GM19455 (cell line): ENCODE measurements at regions not wholly inside any gene's neighbourhood (a gene's known extent, or its start where the extent isn't known, plus 50 kb on each side); places are given as distances from the start of the nearest gene placed in this dataset.

Source experiments
- ATAC-seq: cut with Tn5 transposase; IDR thresholded peaks from one replicate; pipeline ENCODE4 v1.9.1; 2021; ENCODE audit not compliant: unreplicated experiment

DNA sequence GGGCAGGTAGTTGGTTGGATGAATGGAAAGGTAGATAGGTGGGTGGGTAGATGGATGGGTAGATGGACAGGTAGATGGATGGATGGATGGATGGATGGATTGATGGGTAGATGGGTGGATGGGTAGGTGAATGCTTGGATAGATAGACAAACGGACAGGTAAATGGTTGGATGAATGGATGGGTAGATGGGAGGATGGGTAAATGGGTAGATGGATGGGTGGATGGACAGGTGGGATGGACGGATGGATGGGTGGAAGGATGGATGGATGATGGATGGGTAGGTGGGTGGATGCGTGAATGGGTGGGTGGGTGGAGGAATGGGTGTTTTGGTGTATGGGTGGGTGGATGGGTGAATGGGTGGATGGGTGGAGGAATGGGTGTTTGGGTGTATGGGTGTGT is 50.1 kb upstream of the ASAP2 start:
- no peak for ATAC-seq

GRCh38 chr2:9154061-9154460 is 52.6 kb upstream of the ASAP2 start:
- ATAC-seq, result no peak

DNA sequence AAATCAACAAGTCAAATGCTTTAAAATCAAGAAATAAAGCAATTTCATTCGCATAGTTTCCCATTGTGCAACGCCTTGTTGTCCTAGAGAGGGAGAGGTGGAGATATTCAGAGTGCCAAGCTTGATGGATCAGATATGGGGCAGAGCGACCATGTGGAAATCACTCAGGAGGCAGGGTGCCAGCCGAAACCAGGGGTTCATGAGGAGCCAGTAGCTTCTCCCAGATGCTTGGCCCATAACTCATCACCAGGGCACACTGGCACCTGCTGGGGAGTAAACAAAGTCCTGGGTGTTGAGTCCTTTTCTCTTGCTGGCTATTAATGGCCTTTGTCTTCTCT is 53.0 kb upstream of the ASAP2 start:
- no peak for ATAC-seq

GRCh38 chr2:9152975-9153642 is 53.5 kb upstream of the ASAP2 start:
- no peak for ATAC-seq

- no peak for ATAC-seq
Observed at GRCh38 chr2:9150906-9151305, 55.7 kb upstream of the ASAP2 start.

- no peak for ATAC-seq
Observed at GRCh38 chr2:9150568-9150900, 56.1 kb upstream of the ASAP2 start.

- ATAC-seq, result no peak
Observed at GRCh38 chr2:9149726-9150567, 56.7 kb upstream of the ASAP2 start.

GRCh38 chr2:9149388-9149660 is 57.3 kb upstream of the ASAP2 start:
- no peak for ATAC-seq

- no peak for ATAC-seq
Observed at GRCh38 chr2:9146646-9147045, 60.0 kb upstream of the ASAP2 start.

DNA sequence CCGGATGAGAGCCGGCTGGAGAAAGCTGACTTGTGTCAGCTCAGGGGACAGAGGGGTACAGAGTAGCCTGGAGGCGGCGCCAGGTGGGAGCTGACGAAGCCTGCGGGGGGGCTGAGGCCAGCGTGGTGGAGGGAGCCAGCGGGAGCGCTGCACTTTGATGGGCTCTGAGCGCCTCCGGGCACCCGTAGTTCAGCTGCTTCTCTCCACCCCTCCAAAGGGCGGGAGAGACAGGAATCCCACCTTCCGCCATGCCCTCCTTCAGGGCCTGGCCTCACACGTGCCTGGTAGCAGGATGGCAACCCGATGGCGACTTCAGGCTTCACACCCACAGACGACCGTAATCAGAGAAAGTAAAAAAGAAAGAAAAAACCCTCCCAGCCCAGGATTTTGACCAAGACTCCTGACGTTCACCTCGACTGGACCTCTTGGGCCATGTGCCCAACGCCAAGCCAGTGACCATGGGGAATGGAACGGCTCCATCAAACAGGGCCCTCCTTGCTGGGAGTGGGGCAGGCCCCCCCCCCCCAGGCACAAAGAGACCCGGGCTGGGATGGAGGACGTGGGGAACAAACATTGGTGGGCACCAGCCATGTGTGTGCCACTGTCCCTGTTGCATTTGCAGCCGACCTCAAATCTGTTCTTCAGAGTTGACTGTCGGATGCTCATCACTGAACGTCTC is 60.7 kb upstream of the ASAP2 start:
- ATAC-seq, result no peak

DNA sequence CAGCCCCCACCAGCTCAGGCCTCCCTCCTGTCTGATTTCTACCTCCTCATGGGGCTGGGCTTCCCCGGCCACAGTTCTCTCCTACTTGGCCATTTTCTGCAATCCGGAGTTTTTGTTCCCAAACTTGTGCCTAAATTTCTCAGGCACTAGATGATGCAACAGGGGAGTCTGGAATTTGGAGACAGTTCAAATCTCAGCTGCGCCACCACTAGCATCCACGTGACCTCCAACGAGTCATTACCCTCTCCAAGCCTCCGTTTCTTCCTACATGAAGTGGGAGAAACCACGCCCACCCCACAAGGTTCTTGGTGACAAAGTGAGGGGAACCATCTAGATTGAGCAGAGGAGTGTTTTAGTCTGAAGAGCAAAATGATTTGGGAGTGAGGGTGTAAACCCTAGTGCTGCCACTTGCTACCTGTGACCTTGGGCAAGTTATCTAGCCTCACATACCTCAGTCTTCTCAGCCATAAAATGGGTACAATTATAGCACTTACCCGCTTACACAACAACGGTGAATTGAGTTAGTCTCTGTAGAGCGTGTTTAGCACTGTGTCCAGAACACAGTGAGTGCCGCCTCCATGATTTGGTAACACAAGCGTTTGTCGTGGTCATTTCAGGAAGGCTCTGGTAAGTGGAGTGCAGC is 61.4 kb upstream of the ASAP2 start:
- ATAC-seq, result no peak

DNA sequence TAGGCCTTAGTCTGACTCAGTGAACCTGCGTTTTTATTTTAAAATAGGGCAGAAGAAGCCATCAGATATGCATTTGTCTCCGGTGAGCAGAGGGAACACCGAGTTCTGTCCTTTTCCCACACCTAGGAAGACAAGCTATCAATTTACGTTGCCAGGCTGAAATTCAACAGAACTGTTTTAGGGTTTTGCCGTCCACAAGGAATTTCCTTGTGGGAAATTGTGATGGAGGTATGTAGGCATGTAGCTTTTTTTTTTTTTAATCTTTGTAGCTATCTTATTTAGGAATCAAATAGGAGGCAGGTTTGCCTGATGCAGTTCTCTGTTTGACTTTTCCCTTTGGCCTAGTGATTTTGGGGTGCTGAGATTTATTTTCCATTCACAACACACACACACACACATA is 62.0 kb upstream of the ASAP2 start:
- no peak for ATAC-seq

- no peak for ATAC-seq
Observed at GRCh38 chr2:9144046-9144445, 62.6 kb upstream of the ASAP2 start.

GRCh38 chr2:9143264-9143815 is 63.3 kb upstream of the ASAP2 start:
- ATAC-seq, result no peak

- ATAC-seq, result peak; percentile 86
Observed at GRCh38 chr2:9142551-9143263, 63.9 kb upstream of the ASAP2 start.

DNA sequence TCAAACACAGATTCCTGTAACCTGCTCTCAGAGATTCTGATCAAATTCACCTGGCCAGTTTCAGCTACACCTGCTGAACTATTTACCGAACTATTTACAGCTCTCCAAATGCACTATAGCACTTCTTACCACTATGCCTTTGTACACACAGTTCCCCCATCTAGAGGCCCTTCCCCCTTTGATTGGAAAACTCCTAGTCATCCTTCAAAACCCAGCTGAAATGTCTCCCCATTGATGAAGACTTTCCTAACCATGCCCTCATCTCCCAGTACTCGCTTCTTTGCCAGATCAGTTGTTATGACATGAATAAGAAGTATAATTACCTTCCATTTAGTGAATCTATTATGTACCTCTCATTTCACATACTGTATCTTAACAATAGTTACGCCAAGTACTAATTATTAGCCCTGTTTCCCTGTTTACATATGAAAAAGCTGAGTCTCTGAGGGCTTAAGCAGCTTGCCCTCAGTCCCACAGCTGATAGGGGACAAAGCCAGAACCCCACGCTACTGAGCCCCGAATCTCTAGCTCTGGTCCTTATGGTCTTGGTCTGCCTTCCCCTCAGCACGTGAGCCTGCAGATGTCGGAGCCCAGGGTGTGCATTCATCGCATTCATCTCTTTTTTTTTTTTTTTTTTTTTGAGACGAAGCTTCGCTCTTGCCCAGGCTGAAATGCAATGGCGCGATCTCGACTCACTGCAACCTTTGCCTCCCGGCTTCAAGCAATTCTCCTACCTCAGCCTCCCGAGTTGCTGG is 64.7 kb upstream of the ASAP2 start:
- no peak for ATAC-seq

DNA sequence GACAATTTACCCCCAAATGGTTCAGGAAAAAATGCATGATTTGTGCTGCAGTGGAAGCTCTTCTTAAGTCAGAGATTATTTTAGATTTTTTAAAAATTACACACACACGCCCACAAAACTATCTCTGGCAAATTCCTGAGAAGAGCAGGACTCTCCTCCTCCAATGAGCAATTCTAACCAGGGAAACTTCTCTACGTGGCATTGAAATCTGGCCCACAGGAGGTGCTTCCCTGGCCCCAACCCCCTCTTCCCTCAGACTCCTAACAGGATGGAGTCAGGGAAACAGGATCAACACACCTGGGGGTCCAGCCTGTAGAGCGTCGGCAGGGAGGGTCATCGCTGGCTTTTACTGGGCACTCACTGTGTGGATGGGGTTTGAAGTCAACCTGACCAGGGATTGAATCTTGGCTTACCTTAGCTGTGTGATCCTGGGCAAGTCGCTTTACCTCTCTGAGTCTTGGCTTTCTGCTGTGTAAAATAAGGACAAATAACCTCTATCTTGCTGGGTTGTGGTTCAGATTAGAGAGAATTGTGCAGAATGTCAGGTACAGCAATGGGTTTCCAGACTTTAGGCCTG is 65.4 kb upstream of the ASAP2 start:
- no peak for ATAC-seq

- ATAC-seq, result no peak
Observed at GRCh38 chr2:9140645-9141044, 66.0 kb upstream of the ASAP2 start.

GRCh38 chr2:9139491-9140443 is 66.8 kb upstream of the ASAP2 start:
- no peak for ATAC-seq
